ENCODE measurements at regions not wholly inside any gene's neighbourhood (a gene's known extent, or its start where the extent isn't known, plus 50 kb on each side); places are given as distances from the start of the nearest gene placed in this dataset.

DNA sequence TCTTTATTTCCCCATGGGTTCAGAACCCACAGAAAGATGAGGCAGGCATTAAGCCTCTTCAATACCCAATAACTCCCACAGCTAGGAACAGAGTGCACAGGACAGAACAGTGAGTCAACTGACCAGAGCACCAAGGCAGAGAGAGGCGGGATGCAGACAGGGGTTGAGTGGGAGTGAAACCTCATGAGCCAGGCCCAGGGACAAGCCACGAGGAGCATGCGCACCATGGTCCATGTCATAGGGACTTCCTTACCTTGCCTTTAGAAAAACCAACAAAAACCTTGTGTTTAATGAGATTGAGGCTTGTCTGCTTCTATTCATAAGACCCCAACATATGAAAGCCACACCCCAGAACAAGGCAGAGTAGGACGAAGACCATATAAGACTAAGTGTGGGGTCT lies 330.6 kb downstream of the DEPDC1B start:
- no peak for DNase-seq

DNA sequence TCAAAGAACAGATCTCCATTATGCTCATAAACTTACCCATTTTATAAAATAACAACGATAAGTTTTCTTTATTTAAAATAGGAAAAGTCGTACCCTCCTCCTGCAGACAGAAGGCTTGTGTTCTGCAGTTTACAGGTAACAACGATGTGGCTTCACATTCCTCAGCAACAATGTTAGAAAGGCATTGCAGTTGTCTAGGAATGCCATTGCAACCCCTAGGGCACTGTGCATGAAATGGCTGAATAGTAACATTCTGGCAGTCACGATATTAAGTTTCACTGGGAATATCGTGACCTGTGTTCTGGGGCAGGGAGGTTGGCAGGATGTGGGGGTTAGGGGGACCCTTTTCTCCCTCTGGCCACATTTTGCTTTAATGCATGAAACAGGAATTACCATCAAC lies 331.9 kb downstream of the DEPDC1B start:
- DNase-seq = no peak

DNA sequence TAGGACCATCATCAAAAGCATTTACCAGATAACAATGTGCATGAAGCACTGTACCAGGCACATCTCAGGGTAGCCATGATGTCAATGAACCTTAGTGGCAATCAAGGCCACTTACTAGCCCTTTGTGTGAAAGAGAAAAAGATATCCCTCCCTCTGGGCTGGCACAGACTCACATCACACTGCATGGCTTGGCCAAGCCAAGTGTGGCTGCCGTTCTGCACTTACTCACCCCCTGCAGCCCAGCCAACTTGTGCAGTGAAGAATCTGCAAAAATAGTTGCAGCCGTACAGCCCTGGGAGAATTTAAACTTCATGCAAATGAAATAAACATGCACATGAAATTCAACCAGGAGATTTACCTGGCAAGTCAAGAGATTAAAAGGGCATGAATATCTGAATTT lies 333.5 kb downstream of the DEPDC1B start:
- no peak for DNase-seq

DNA sequence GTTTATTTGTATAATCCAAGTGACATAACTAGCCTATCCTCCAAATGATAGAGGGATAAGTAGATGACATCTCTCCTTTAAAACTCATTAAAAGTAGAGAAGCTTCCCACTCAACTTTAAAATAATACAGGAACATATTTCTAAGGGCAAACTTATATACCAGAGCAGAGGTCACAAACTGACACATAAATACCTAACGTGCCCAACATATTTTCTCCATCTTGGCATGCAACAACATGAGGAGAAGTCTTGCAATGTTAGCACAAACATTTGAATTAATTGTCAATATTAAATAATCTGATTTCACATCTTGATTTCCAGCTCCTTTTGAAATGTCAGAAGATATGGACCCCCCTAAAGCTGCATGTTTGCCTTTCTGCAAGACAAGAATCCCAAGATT lies 335.0 kb downstream of the DEPDC1B start:
- DNase-seq = no peak

DNA sequence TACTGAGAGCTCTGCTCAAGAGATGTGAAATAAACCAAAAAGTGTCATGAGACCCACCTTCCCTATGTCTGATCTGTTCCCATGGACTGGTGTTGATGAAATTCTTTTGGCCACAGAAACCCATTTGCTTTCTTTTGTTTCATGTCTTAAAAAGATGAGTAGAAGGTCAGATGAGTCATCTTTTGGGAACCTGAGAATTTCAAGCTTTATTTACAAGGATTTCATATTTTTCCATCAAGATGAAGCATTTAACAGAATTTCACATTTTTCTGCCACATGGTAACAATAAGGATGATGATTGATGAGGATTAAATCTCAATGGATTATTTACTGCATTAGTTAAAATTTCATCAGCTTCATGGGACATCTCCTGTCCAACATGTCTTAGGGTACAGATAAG lies 337.8 kb downstream of the DEPDC1B start:
- no peak for DNase-seq

DNA sequence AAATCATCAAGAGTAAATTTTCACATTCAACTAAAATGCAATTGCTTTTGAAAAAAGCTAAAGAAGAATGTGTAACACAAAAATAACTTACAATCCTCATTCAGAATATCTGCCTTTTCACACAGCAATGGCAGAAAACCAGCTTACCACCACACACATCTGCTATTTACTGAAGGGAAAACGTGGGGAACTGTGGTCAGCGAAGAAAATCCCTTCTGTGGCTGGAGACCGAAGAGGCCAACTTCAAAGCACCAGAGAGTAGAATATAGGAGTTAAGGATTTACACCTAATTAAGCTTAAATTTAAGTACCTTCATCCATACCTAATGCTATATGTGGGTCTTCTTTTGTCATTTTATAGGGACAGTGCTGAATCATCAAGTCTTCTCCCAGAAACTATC lies 339.6 kb downstream of the DEPDC1B start:
- DNase-seq = no peak

DNA sequence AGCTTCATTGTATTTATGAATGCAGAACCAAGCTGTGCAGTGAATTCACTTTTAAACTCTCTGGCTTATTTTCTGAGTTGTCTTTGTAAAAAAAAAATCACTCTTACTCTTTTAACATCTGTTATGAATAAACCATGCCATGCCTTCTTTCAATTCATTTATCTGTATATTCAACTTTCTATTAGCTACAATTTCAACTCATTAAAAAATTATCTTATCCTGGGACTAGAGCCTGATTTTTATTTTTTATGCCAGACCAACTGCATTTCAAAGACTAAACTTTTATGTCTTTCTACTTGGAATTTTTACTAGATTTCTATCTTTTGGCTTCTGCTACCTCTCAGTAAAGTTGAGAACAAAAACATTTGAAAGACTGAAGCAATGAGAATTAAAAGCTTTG lies 342.7 kb downstream of the DEPDC1B start:
- DNase-seq = no peak

DNA sequence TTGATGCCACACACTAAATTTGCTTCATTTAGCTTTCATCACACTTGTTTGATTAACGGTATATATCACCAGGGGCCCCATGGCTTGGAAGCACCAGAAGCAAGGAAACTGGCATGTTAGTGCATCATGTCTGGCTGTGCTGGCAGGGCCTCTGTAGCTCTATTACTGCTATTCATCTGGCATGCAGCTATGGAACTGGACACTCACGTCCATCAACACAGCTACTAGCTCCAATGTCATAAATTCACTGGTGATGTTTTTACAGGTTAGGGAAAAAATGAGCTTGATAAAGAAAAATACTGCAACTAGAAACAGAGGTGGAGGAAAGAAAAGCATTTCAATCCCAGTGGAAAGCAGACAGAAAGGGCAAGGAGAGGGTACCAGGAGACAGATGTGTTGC lies 343.2 kb downstream of the DEPDC1B start:
- no peak for DNase-seq

DNA sequence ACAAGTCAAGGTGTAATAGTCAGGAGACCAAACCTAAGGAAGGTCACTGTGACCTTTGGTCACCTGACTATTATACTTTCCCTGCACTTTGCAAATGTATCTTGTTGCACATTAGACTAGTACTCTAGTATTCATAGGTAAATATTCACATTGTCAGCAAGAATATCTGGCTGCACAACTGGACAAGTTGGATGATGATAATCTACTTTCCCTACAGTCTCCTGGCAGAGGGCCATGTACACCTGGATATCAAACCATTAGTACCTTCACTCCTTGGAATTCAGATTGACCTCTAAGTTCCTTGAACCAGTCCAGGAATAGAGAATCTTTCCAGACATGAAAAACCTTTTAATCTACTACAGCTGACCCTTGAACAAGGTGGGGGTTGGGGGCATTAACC lies 344.8 kb downstream of the DEPDC1B start:
- DNase-seq = no peak

DNA sequence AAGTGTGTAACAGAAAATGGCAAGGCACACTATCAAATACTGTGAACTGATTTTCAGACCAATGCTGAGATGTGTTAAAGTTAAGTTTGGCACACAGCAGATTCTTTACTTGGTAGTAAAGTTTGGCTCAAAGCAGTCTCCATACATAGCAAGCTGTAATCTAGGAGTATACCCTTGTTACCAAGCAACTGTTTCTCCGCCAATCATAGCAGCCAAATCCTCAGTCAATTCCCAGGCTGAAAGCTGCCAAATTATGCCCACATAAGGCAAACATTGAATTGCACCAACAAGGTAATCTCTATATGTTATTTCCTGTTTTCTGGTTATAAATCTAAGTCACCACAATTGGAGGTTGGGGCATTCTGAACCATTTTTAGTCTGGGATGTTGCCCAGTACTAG lies 345.7 kb downstream of the DEPDC1B start:
- no peak for DNase-seq

DNA sequence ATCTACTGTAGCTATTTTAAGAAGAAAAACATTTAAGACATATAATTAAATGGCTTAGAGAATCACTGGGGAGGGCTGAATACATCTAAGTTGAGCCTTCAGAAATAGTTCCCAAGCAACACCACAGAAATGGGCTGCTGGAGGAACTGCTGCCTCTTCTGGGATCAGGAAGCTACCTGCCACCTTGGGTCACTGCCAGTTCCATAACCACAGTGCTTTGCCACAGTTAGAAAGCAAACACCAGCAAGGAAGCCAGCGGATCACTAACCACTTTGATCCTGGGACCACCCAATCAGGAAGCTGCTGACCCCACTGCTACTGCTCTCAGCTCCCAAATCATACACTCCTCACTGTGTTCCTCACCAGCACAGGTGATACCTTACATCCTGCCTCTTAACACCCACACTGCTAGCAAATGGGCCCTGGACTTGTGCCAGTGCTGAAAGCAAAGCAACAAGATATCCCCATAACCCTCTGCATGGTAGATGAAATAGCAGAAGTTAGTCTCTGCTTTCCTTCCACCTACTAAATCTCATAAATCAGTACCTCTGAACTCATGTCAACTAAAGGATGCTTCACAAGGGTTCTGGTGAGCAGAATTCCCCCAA lies 346.9 kb downstream of the DEPDC1B start:
- no peak for DNase-seq

DNA sequence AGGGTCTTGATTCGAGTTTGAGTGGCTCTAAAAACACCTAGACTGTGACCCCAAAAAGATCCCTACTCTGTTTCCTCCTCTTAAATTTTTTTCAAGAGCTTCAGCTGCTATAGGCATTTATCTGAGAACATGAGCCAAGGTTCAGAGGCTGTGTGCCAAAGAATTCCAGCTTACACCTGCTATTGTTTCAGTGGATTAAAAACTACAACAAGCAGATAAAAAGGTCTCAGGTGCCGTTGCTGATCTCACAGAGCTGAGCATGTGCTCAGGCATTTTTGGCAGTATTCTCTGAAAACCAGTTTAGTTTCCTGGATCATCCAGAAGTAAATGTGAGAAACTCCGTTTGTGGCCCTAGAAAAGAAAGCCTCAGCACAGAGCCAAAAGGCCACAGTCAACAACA lies 349.2 kb downstream of the DEPDC1B start:
- no peak for DNase-seq

DNA sequence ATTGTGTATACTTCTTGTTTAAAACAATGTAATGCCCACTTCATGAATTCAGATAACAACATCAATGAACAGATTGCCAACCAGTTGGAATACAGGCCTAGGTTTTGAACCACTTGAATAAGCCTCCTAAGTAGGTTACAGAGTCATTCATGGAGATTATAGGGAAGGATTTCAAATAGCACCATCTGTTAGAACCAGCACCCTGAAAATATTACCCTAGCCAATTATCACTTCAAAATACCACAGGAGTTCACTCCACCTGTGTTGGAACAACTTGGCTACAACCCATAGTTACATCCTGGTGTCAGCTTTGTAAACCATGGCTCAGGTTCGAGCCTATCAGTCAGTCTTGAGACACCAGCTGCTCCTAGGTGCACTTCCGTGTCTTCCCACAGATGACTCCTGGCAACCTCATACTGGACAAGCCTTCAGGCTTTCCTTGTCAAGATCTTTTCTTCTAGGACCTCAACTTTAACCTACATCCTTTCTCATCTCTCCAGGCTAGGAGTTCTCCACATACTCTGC lies 350.0 kb downstream of the DEPDC1B start:
- no peak for DNase-seq

DNA sequence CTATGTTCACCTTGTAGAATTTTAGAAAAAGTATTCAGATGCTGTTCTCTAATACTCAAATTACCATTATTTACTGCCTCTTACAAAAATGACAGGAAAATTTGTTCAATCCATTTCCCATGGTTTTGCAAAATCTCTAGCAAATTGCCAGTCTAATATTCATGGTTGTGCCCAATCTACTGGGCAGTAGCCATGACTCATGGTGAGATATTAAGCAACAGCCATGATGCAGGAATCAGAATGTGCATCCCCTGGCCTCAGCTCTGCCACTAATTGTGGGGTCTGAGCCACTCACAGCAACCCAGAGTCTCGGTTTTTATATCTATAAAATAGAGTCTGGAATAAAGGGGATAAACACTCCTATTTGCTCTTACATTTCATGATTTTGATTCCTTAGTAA lies 353.6 kb downstream of the DEPDC1B start:
- no peak for DNase-seq

DNA sequence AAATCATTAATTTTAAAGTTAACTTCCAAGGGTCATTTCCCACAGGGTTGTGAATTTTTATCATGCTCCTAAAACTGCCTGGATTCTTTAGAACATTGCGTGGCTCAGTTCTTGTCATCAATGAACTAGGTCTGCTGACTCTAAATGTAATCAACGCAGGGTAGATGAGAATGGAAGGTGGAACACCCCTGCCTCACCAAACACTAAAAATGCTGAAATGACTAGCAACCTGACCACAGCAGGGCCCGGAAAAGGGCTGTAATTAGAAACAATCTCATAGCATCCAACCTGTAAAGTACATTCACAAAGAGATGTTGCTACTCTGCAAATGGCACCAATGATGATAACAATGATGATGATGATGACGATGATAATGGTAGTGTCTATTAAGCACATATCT lies 356.9 kb downstream of the DEPDC1B start:
- no peak for DNase-seq

DNA sequence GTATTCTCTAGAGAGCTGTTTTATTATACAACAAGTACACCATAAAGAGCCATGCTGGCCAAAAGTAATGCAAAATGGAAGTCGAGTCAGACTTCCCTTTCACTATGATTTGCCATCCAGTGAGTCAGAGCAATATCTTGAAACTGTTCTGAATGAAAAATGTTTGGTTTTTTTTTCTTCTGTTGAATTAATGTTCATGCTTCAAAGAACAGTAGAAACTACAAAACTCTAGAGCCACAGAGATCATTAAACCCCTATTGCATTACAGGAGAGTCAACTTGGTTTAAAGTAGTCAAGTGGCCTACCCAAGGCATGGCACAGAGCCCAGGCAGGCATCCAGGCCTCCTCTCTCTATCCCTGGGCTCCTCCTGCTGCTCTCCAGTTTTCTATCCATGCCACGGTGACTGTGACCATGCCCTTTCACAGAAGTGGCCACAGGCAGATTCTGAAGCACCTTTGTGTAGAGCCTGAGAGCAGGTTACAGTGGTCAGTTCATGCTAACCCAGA lies 358.9 kb downstream of the DEPDC1B start:
- no peak for DNase-seq

DNA sequence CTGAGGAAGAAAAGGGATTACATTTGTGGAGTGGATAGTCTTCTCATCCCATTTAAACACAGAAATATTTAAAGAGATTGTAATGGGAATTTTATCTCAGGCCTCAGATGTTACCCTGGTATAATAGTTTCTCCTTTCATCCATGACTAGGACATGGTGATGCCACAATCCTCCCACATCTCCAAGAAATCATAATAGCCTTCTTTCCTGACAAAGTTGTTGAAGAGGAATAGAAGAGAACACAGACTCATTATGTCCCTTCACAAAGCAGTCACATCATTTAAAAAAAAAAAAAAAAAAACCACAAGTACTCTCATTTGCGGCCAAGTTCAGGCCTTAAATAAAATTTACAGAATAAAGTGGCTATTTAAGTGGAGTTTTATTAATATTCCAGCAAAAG lies 359.6 kb downstream of the DEPDC1B start:
- no peak for DNase-seq

DNA sequence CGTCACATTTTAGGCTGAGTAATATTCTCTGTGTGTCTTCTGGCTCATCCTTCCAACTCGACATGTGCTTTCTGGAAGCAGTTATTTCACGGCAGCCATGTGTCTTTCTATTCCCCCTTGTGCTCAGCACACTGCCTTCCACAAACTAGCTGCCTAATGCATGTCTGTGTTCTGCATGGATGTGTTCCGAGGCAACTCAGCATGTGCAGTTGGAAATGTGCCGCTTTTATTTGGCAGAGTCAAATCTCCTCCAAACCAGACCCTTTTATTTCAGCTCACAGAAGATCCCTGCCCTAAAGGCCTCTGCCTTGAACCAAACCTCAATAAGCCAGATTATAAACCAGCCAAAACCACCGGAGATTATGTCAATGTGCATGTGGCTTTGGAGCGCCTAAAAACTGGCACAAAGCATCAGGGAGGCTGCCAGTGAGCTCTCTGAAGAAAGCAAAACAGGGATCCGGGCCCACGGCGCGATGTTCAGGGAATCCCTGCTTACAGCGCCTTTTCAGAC lies 360.2 kb downstream of the DEPDC1B start:
- DNase-seq = no peak

DNA sequence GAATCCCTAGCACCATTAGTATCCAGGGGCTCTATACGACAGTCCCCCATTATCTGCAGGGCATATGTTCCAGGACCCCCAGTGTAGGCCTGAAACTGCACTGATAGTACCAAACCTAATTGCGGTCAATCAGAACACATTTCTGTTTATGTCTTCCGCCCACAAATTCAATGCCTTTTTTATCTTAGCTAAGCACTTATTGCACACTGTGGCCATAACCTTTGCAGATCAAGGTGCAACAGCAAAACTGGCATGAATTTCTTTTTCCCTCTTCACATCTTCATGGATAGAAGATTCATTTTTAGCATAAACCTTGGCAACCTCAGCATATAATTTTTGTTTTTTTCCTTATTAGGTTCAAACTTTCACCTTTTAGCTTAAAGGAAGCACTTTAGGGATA lies 361.1 kb downstream of the DEPDC1B start:
- no peak for DNase-seq

DNA sequence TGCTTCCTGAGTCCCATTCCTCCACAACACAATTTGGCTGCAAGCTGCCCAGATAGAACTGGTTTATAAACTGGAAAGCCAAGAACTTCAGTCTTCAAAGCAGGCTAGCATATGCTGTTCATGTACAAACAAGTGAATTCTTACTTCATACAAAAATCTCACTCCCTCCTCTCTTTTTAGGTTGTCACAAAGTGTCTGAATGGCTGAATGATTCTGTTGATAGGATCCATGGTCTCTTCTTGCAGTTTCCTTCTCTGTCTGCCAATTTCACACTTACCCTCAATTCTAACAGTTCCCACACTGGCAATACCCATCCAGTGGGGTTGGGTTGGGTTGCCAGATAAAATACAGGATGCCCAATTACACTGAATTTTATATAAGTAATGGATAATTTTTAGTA lies 363.5 kb downstream of the DEPDC1B start:
- DNase-seq = no peak

DNA sequence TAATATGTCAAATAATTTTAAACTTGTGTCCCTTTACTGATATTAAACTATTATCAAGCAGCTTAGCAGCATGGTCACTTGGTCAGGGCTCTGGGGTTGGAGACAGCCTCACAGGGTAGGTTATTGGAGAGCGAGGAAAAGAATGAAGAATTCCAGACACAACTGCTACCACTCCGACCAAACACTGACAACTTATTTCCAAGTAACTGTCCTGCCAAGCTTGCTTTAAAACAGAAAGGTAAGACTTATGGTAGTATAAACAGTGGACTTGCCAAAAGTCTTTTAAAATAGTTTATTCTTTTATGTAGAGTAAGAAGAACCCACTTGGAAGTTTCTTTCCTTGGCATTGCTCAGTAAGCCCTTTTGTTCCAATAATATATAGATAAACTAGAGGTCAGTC lies 364.1 kb downstream of the DEPDC1B start:
- DNase-seq = no peak

DNA sequence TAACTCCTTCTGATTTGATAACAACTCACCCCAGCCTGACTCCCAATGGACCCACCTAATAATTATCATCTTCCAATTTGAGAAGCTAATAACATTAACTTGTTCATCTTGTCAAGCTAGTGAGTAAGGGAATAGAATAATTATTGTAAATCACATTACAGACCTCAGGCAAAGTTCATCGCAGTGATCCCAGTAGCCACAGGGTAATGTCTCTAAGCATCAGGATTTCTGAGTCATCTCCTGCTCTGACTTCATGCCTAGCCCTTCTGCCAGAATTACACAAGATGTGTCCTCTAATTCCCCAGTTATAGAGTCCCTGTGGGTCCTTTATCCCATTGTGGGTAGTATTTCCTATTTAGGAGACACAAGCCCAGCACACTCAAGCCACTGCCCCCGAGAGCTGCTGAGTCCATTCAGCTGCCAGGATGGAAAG lies 365.7 kb downstream of the DEPDC1B start:
- DNase-seq = no peak

DNA sequence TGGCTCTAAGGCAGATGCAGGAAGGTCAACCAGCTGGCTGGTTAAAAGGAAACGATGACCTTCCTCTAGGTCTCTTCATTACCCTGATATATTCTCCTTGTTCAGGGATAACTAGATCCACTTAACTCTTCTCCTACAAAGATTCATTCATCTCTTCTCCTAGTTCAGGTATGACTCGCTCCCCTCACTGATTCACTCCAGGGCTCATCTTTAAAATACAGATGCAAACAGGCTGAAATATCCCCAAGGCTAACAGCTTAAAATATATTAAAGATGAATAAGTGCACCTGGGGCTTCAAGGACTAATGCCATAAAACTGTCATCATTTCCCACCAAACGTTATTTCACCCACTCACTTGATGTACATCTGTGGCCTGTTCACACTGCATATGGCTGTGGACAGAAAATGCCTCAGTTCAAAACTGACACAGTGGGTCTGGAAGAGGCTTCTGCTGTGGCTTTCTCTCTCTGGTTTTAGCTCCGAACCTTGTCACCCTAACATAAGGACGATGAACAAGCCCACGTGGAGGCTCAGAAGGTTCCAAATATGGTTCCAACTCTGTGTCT lies 366.9 kb downstream of the DEPDC1B start:
- no peak for DNase-seq

DNA sequence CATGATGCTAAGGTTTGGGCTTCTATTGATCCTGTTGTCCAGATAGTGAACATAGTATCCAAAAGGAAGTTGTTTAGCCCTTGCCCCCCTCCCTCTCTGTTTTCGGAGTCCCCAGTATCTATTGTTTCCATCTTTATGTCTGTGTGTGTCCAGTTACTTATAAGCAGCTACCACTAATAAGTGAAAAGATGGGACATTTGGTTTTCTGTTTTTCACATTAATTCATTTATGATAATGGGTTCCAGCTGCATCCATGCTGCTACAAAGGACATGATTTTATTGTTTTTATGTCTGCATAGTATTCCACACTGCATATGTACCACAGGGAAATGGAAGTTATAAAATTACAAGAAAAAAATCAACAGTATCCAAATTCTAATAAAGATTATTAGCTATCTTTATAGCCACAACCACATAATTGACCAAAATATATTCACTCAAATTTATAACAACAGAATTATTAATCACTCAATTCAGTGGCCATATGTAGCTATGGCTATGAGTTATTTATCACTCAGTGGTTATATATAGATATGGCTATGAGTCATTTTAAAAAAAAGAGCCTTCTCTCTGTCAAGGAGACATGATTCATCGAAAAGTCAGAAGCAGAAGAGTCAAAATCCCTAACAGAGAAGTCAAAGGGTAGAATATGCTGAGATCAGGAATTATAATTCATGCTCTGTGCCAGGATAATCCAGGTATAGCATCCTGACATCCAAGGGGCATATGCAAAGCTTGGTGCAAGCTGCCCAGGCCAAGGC lies 367.5 kb downstream of the DEPDC1B start:
- no peak for DNase-seq
